AG10803 (cell line): ENCODE measurements at regions not wholly inside any gene's neighbourhood (a gene's known extent, or its start where the extent isn't known, plus 50 kb on each side); places are given as distances from the start of the nearest gene placed in this dataset.
A peak's percentile ranks its signal among the peaks of the same experiment; 100 is the strongest.

ENCODE experiments used
- DNase-seq: peaks from one replicate; pipeline ENCODE4 v3.0.0; 2010; ENCODE audit warnings: low read depth
- H3K4me3 ChIP-seq: 2 replicates; pipeline ENCODE4 v1.5.1; 2011; ENCODE audit warnings: mild to moderate bottlenecking, low read length, control low read depth
- CTCF ChIP-seq: conservative IDR thresholded peaks from 2 replicates; pipeline ENCODE4 v1.5.1; 2011; ENCODE audit warnings: mild to moderate bottlenecking, low read length, control low read depth, inconsistent platforms

- peak; percentile 11 for DNase-seq
- no peak for TF ChIP-seq CTCF
- H3K4me3 ChIP-seq, result no peak overlapping the region
These were observed 439.9 kb downstream of the GADD45G start for GRCh38 chr9:90044710-90045151.

- TF ChIP-seq CTCF, result no peak
- no peak overlapping the region for H3K4me3 ChIP-seq
- no peak for DNase-seq
These were observed 441.6 kb downstream of the GADD45G start for GRCh38 chr9:90046317-90046861.

DNA sequence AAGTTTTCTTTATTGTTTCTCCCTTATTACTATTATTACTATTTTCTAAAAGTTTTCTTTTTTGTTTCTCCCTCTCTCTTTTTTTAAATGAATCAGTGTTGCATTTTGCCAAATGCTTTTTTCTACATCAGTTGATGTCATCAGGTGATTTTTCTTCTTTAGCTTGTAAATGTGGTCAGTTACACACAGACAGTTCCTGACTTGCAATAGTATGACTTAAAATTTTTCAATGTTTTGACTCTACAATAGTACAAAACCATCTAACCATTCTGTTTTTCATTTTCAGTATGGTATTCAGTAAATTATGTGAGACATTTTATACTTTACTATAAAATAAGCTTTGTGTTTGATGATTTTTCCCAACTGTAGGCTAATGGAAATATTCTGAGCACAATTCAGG, 443.0 kb downstream of the GADD45G start:
- DNase-seq, result no peak
- TF ChIP-seq CTCF, result no peak
- H3K4me3 ChIP-seq, result no peak overlapping the region

GRCh38 chr9:90052366-90052765, 447.6 kb downstream of the GADD45G start:
- H3K4me3 ChIP-seq, result no peak overlapping the region
- TF ChIP-seq CTCF, result no peak
- no peak for DNase-seq

DNA sequence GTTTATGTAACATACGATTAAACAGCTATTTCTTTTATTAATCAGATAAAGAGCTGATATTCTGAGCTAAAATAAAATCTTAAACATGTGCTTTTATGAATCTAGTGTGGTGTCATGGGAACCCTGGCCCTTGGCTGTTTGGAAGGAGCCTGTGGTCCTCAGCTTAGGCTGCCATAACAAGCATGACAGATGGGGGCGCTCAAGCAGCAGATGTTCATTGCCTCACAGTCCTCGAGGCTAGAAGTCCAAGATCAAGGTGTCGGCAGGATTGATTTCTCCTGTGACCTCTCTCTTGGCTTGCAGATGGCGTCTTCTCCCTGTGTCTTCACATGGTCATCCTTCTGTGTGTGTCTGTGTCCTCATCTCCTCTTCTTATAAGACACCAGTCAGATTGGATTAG, 448.2 kb downstream of the GADD45G start:
- DNase-seq, result no peak
- no peak overlapping the region for H3K4me3 ChIP-seq
- peak; percentile 25; the same call in 1 of the 2 replicates for TF ChIP-seq CTCF

- TF ChIP-seq CTCF, result no peak
- no peak for DNase-seq
- no peak overlapping the region for H3K4me3 ChIP-seq
These were observed 450.0 kb downstream of the GADD45G start for GRCh38 chr9:90054810-90055209.

- no peak overlapping the region for H3K4me3 ChIP-seq
- DNase-seq, result no peak
- no peak for TF ChIP-seq CTCF
These were observed 450.4 kb downstream of the GADD45G start for GRCh38 chr9:90055226-90055625.
